ENCODE measurements at regions not wholly inside any gene's neighbourhood (a gene's known extent, or its start where the extent isn't known, plus 50 kb on each side); places are given as distances from the start of the nearest gene placed in this dataset.

DNA sequence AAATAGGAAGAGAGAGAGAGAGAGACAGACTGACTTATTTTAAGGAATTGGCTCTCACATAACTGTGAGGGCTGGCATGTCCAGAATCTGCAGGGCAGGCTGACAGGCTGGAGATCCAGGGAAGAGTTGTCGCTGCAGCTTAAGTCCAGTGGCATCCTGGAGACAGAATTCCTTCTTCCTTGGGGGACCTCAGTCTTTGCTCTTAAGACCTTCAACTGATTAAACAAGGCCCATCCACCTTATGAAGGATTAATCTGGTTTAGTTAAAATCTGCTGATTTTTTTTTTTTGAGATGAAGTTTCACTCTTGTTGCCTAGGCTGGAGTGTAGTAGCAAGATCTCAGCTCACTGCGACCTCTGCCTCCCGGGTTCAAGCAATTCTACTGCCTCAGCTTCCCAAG, 128.0 kb upstream of the ALDH1A3 start:
- Histone ChIP-seq H3K36me3 (no peaks in the 10 kb centered on the region), H3K4me3 (ENCODE audit: low read depth in 1 of 2, low read length in 1 of 2) (no peak overlapping the region), H3K27me3 (peaks cover 40% of the 10 kb centered on the region), H3K9me3 (no peaks in the 10 kb centered on the region), H3K27ac (no peak overlapping the region), H3K4me1 (ENCODE audit: control insufficient read depth in 1 of 2, insufficient read depth in 1 of 2, low read depth in 1 of 2, low read length in 1 of 2) (no peaks in the 10 kb centered on the region)
- TF ChIP-seq, protein P1, sequence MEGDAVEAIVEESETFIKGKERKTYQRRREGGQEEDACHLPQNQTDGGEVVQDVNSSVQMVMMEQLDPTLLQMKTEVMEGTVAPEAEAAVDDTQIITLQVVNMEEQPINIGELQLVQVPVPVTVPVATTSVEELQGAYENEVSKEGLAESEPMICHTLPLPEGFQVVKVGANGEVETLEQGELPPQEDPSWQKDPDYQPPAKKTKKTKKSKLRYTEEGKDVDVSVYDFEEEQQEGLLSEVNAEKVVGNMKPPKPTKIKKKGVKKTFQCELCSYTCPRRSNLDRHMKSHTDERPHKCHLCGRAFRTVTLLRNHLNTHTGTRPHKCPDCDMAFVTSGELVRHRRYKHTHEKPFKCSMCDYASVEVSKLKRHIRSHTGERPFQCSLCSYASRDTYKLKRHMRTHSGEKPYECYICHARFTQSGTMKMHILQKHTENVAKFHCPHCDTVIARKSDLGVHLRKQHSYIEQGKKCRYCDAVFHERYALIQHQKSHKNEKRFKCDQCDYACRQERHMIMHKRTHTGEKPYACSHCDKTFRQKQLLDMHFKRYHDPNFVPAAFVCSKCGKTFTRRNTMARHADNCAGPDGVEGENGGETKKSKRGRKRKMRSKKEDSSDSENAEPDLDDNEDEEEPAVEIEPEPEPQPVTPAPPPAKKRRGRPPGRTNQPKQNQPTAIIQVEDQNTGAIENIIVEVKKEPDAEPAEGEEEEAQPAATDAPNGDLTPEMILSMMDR (IDR thresholded peaks at IDR 0.05): no peak

DNA sequence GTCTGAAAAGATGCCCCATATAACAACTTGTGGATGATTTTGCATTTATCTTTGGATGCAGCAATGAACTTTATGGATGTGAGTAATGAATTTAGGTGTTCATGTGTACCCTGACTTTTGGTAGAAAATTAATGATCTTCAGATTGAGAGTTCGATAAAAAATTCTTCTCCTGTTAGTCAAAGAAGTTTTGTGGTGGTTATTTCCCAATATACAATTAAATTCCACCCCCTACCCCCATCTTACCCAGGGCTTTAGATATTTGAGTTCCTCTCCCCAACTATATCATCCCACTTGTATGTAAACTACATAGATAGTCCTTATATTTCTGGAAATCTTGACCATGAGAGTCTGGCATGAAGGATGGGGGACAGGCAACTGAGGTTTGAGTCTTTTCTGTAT, 126.1 kb upstream of the ALDH1A3 start:
- Histone ChIP-seq H3K4me3 (ENCODE audit: low read depth in 1 of 2, low read length in 1 of 2) (no peak overlapping the region), H3K9me3 (no peaks in the 10 kb centered on the region), H3K36me3 (no peaks in the 10 kb centered on the region), H3K27ac (no peak overlapping the region), H3K4me1 (ENCODE audit: control insufficient read depth in 1 of 2, insufficient read depth in 1 of 2, low read depth in 1 of 2, low read length in 1 of 2) (no peaks in the 10 kb centered on the region), H3K27me3 (peaks cover 56% of the 10 kb centered on the region)
- TF ChIP-seq, protein P1 (IDR thresholded peaks at IDR 0.05): no peak

DNA sequence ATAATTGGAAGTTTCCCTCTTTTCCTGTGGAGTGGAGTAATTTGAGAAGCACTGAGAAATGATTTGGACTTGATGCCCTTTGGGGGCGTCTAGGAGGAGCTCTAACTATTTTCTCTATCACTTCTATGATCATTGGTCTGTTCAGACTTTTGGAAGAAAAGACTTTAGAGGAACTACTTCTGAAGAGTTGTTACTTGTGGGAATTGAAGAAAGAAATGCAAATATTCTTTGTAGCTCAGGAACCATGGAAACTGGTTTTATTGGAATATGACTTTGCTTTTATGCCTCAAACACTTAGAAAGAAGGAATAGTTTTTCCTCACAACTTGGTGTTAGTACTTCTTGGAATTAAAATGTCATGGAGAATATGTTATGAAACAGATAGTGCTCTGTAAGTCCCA, 122.0 kb upstream of the ALDH1A3 start:
- peaks cover 61% of the 10 kb centered on the region for H3K27me3 ChIP-seq
- no peaks in the 10 kb centered on the region for H3K4me1 ChIP-seq (ENCODE audit: control insufficient read depth in 1 of 2, insufficient read depth in 1 of 2, low read depth in 1 of 2, low read length in 1 of 2)
- no peak overlapping the region for H3K4me3 ChIP-seq (ENCODE audit: low read depth in 1 of 2, low read length in 1 of 2)
- TF ChIP-seq, protein P1 (IDR thresholded peaks at IDR 0.05): no peak
- no peak overlapping the region for H3K27ac ChIP-seq
- no peaks in the 10 kb centered on the region for H3K36me3 ChIP-seq
- no peaks in the 10 kb centered on the region for H3K9me3 ChIP-seq

DNA sequence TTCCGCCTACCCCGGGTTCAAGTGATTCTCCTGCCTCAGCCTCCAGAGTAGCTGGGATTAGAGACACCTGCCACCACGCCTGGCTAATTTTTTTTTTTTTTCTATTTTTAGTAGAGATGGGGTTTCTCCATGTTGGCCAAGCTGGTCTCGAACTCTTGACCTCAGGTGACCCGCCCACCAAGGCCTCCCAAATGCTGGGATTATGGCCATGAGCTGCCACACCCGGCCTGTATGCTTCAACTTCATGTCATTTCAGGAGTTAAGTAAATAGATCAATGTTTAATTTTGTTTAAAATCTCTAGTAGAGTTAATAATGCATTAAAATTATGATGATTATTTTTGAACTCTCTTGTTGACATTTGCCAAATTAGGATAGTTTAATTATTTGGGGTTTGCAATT, 121.1 kb upstream of the ALDH1A3 start:
- H3K27ac ChIP-seq: no peak overlapping the region
- TF ChIP-seq, protein P1 (IDR thresholded peaks at IDR 0.05): no peak
- H3K4me3 ChIP-seq (ENCODE audit: low read depth in 1 of 2, low read length in 1 of 2): no peak overlapping the region
- H3K36me3 ChIP-seq: no peaks in the 10 kb centered on the region
- H3K27me3 ChIP-seq: peaks cover 56% of the 10 kb centered on the region
- H3K9me3 ChIP-seq: no peaks in the 10 kb centered on the region
- H3K4me1 ChIP-seq (ENCODE audit: control insufficient read depth in 1 of 2, insufficient read depth in 1 of 2, low read depth in 1 of 2, low read length in 1 of 2): no peaks in the 10 kb centered on the region

DNA sequence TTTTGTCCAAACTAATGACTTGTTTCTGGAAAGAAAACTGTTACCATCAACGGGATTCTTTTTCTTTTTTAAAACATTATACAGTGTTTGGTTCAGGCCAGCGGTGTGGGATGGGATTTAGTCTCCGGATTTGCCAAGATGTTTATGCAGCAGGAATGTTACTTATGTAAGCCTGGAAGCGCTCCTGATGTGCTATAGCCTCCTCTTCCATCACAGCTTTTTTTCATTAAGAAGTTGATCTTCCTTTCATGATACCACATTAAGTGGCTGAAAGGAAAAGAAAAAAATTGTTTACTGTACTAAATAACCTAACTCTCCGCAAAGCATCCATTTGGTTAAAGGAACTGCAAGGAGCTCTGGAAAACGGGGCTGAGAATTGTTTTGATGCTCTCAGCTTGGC, 120.5 kb upstream of the ALDH1A3 start:
- no peak overlapping the region for H3K27ac ChIP-seq
- no peaks in the 10 kb centered on the region for H3K4me1 ChIP-seq (ENCODE audit: control insufficient read depth in 1 of 2, insufficient read depth in 1 of 2, low read depth in 1 of 2, low read length in 1 of 2)
- TF ChIP-seq, protein P1 (IDR thresholded peaks at IDR 0.05): no peak
- no peaks in the 10 kb centered on the region for H3K9me3 ChIP-seq
- H3K27me3 ChIP-seq: peaks cover 51% of the 10 kb centered on the region
- H3K4me3 ChIP-seq (ENCODE audit: low read depth in 1 of 2, low read length in 1 of 2): no peak overlapping the region
- no peaks in the 10 kb centered on the region for H3K36me3 ChIP-seq

Data from neutrophil (primary cell).